GM23338 (cell line): ENCODE measurements at regions not wholly inside any gene's neighbourhood (a gene's known extent, or its start where the extent isn't known, plus 50 kb on each side); places are given as distances from the start of the nearest gene placed in this dataset.

ENCODE experiments used
- CREB1 ChIP-seq: fragments of 250-450 bp; sonication (Bioruptor Pico); IDR thresholded peaks from 2 replicates; pipeline ENCODE4 v1.5.0; 2020; ENCODE audit warnings: low read depth, mild to moderate bottlenecking, moderate library complexity
- CTCF ChIP-seq, 2 experiments: fragments of 200-600 bp in 1 of 2; sonication (generic) in 1 of 2; conservative IDR thresholded peaks; 2 replicates each; pipeline versions ENCODE4 v1.5.1 to v1.6.1; 2016 to 2017; ENCODE audit warnings: antibody characterized with exemption in 2 of 2, low read depth in 2 of 2, mild to moderate bottlenecking in 2 of 2, moderate library complexity in 1 of 2
- EZH2 ChIP-seq: fragments of 200-600 bp; sonication (generic); IDR thresholded peaks from one replicate; pipeline ENCODE4 v1.8.0; 2017; ENCODE audit warnings: antibody characterized with exemption, mild to moderate bottlenecking, low read depth; ENCODE audit not compliant: unreplicated experiment
- EZH2phosphoT487 ChIP-seq: fragments of 200-600 bp; sonication (generic); IDR thresholded peaks from one replicate; pipeline ENCODE4 v1.8.1; 2018; ENCODE audit warnings: antibody characterized with exemption; ENCODE audit not compliant: unreplicated experiment
- JUNB ChIP-seq: IDR thresholded peaks from one replicate; pipeline ENCODE4 v1.6.1; 2016; ENCODE audit warnings: antibody characterized with exemption; ENCODE audit not compliant: unreplicated experiment
- NANOG ChIP-seq: IDR thresholded peaks from 2 replicates; pipeline ENCODE4 v1.6.1; 2016; ENCODE audit warnings: antibody characterized with exemption, borderline replicate concordance
- POLR2AphosphoS5 ChIP-seq: IDR thresholded peaks from 2 replicates; pipeline ENCODE4 v1.6.1; 2016; ENCODE audit warnings: antibody characterized with exemption, low read depth
- REST ChIP-seq: IDR thresholded peaks from one replicate; pipeline ENCODE4 v1.6.1; 2018; ENCODE audit warnings: antibody characterized with exemption; ENCODE audit not compliant: unreplicated experiment
- STAT1 ChIP-seq: IDR thresholded peaks from one replicate; pipeline ENCODE4 v1.6.1; 2016; ENCODE audit warnings: antibody characterized with exemption; ENCODE audit not compliant: unreplicated experiment

GRCh38 chr5:120037451-120037850 is 408.1 kb downstream of the FAM170A start:
- TF ChIP-seq POLR2AphosphoS5 = no peak
- no peak for TF ChIP-seq EZH2phosphoT487
- TF ChIP-seq EZH2 = no peak
- no peak for TF ChIP-seq CTCF (conservative IDR thresholded peaks at IDR 0.05; ENCODE audit: low read depth in 2 of 2)
- no peak for TF ChIP-seq CREB1
- no peak for TF ChIP-seq REST
- no peak for TF ChIP-seq JUNB
- no peak for TF ChIP-seq NANOG
- no peak for TF ChIP-seq STAT1
